AG04449 (cell line): ENCODE measurements at regions not wholly inside any gene's neighbourhood (a gene's known extent, or its start where the extent isn't known, plus 50 kb on each side); places are given as distances from the start of the nearest gene placed in this dataset.

Experiments used
- CTCF ChIA-PET: fragments of 350-600 bp; formaldehyde crosslinking; extraction: SDS; loops from one replicate; lab custom pipeline; 2021; ENCODE audit warnings: antibody characterized with exemption; lab: Yijun Ruan, JAX
- POLR2A ChIA-PET: fragments of 400-600, 350-600 bp; formaldehyde crosslinking; extraction: SDS; loops from one replicate; lab custom pipeline; 2020; ENCODE audit warnings: antibody characterized with exemption, inconsistent platforms; lab: Yijun Ruan, JAX
- DNase-seq: peaks from one replicate; pipeline ENCODE4 v3.0.0-alpha.2; 2010; ENCODE audit warnings: low read depth, low spot score
- H3K4me3 ChIP-seq: 2 replicates; pipeline ENCODE4 v1.5.1; 2011; ENCODE audit warnings: low read depth, mild to moderate bottlenecking, control low read depth, low read length
- TF ChIP-seq, protein P1 (sequence below): IDR thresholded peaks from one replicate; pipeline ENCODE4 v1.5.1; 2011; ENCODE audit warnings: mild to moderate bottlenecking, moderate library complexity, low read length, control low read depth, inconsistent platforms; ENCODE audit not compliant: insufficient read depth; ENCODE audit errors: missing control alignments

DNA sequence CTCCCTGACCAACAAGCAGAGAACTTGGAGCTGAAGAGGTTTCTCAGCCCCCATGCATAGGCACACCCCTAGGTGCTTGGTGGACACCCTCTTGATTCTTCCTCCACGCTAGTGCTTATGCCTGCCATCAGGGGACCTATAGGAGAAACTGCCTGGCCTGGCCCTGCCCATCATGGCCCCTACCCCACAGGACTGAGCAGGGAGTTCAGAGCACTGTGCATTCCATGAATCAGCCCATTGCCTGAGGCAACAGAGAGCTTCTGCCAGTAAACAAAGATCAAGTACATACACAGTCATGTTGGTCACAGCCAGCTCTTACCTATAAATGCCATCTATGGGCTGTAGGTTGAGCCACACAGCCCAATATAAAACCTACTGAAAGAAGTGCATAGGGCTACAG lies 99.1 kb upstream of the EDNRA start:
- DNase-seq, result no peak
- TF ChIP-seq, protein P1, sequence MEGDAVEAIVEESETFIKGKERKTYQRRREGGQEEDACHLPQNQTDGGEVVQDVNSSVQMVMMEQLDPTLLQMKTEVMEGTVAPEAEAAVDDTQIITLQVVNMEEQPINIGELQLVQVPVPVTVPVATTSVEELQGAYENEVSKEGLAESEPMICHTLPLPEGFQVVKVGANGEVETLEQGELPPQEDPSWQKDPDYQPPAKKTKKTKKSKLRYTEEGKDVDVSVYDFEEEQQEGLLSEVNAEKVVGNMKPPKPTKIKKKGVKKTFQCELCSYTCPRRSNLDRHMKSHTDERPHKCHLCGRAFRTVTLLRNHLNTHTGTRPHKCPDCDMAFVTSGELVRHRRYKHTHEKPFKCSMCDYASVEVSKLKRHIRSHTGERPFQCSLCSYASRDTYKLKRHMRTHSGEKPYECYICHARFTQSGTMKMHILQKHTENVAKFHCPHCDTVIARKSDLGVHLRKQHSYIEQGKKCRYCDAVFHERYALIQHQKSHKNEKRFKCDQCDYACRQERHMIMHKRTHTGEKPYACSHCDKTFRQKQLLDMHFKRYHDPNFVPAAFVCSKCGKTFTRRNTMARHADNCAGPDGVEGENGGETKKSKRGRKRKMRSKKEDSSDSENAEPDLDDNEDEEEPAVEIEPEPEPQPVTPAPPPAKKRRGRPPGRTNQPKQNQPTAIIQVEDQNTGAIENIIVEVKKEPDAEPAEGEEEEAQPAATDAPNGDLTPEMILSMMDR, result no peak
- no peak overlapping the region for H3K4me3 ChIP-seq
- CTCF ChIA-PET, result no interaction called here
- POLR2A ChIA-PET, result no interaction called here

DNA sequence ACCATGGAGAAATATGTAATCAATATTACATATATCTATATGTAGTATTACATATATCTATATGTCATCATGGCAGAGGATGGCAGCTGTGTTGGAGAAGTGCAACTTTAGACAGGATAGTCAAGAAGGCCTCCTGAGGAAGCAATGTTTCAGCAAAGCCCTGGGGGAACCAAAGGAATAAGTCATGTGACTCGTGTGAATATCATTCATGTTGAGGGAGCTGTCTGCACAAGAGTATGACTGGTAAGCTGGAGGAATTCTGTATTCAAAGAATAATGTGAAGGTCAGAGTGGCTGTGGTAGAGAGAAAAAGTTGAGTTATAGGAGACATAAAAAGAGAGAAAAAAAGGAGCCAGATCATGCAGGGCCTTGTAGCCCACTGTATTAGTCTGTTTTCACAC lies 92.9 kb upstream of the EDNRA start:
- no peak overlapping the region for H3K4me3 ChIP-seq
- ChIA-PET CTCF (no interaction called here), POLR2A (no interaction called here)
- DNase-seq, result peak; percentile 10
- TF ChIP-seq, protein P1, result no peak

DNA sequence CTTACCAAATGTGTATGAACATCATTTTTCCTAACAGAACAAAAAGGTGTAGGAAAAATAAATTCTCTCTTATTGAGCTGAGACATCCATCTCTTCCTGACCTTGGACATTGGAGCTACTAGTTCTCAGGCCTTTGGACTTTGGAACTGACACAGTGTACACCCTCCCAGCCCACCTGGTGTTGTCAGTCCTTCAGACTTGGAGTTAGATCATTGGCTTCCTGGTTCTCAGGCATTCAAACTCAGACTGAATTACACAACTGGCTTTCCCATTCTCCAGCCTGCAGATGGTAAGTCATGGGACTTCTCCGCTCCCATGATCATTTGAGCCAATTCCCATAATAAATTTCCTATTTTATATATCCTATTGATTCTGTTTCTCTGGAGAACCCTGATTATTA lies 84.8 kb upstream of the EDNRA start:
- CTCF ChIA-PET, result interaction anchor here (1.0 kb wide), 1 partner anchor 12 kb away, joined by 3 read pairs; no protein-coding TSS in a partner anchor
- DNase-seq, result no peak

DNA sequence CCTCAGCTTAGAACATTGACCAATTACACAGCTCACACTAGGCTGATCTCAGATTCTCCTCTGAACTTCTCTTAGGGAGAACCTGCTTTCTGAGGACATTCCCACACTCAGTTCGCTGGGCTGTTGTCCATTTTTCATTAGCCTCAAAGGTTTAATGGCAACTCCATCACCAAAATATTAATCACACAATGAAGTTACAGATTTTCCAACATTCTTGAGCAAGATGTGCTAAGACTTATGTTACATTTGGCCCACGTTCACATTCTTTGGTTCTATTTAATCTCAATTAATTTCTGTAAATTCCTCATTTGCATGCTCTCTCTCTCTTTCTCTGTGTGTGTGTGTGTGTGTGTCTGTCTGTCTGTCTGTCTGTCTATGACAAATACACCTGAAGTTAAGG lies 82.3 kb upstream of the EDNRA start:
- H3K4me3 ChIP-seq, result no peak overlapping the region
- TF ChIP-seq, protein P1, result no peak
- DNase-seq, result no peak
- ChIA-PET CTCF (interaction anchor here (1.1 kb wide), 1 partner anchor 13 kb away, joined by 4 read pairs; no protein-coding TSS in a partner anchor), POLR2A (no interaction called here)

More for the DNA sequence above, 84.8 kb upstream of the EDNRA start:
- TF ChIP-seq, protein P1, result no peak
- POLR2A ChIA-PET, result no interaction called here
- H3K4me3 ChIP-seq, result no peak overlapping the region

DNA sequence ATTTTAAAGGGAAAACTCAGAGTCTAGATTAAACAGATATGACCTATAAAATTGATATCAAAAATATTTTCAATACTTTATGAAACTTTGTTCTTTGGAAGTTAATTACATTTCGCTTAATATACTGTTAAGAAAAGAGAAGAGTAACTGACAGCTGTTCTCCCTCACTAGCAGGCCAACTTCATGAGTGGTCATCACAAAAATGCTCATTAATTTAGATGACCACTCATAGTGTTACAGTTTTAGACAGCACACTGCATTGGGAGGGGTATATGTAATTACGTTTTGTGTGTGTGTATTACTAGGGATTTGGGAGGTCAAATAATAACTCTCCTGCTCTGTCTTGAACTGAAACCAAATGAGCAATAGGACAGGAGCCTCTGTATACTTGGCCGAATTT lies 80.2 kb upstream of the EDNRA start:
- POLR2A ChIA-PET, result no interaction called here
- TF ChIP-seq, protein P1, result no peak
- H3K4me3 ChIP-seq, result no peak overlapping the region
- DNase-seq, result no peak
- CTCF ChIA-PET, result interaction anchor here (0.8 kb wide), 1 partner anchor 10 kb away, joined by 3 read pairs; no protein-coding TSS in a partner anchor

DNA sequence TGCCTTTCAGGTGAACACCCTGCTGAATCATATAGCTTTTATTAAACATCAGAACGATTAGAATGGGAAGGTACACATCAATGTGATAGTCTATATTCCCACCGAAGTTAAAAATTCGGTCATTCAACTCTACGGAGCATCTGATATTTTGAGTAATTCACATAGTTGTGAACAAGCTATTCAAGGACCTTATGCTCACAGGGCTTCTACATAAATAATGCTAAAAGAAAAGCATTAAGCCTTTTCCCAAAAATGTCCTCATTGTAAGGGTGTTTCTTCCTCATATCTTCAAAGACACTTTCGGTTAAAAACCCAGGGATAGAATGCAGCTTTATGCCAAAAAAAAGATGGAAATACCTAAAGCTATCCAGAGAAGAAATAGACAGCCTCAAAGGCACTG lies 79.7 kb upstream of the EDNRA start:
- TF ChIP-seq, protein P1, result no peak
- ChIA-PET POLR2A (no interaction called here), CTCF (interaction anchor here (0.8 kb wide), 1 partner anchor 9 kb away, joined by 3 read pairs; no protein-coding TSS in a partner anchor)
- no peak for DNase-seq
- H3K4me3 ChIP-seq, result no peak overlapping the region
